Stimulated activated naive CD8-positive, alpha-beta T cell treated with anti-CD3 and anti-CD28 coated beads, Interleukin-15, Interleukin-2, amounts not matched to agents 100 U/mL and 50 U/mL, for 24 hours (primary cell): ENCODE measurements at regions not wholly inside any gene's neighbourhood (a gene's known extent, or its start where the extent isn't known, plus 50 kb on each side); places are given as distances from the start of the nearest gene placed in this dataset.

Experiments
- ATAC-seq: fragments of 150-1000 bp; cut with Tn5 transposase; one replicate; pipeline ENCODE4 v1.10.0; 2021
- DNase-seq: peaks from one replicate; pipeline ENCODE4 v3.0.0; 2021

DNA sequence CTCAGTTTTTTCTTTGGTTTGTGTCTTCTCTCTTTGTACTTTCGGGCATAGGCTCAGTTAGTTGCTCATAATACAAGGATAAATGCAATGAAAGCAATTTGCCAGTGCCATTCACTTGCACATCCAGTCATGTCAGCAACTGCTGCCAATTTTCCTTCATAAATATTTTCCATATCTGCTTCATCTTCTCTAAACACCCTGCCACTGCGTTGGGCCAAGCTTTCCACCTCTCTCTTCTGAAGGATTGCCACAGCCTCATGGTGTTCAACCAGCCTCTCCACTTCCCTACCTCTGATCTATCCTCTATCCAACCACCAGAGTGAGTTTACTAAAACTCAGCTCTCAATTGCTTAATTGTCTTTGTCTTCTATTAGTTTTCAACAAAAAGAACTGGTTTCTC is 192.5 kb upstream of the ZNF462 start:
- no peak for ATAC-seq
- DNase-seq, result no peak

DNA sequence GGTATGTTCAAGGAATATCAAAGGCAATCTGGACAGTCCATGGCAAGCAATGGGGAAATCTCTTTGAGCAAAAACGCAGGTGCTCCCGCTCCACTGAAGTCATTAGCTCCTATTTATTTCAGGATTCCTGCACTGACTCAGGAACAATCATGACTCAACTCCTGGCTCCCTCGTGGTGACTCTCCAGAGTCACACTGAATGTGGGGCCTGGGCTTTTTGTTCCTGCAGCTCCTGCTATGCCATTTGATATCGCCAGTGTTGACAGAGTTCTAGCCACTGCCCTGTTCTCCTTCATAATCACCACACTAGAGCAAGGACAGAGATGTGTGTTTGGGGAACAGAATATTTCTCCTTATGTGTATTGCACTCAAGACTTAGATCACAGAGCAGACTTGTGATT is 187.2 kb upstream of the ZNF462 start:
- ATAC-seq, result no peak

DNA sequence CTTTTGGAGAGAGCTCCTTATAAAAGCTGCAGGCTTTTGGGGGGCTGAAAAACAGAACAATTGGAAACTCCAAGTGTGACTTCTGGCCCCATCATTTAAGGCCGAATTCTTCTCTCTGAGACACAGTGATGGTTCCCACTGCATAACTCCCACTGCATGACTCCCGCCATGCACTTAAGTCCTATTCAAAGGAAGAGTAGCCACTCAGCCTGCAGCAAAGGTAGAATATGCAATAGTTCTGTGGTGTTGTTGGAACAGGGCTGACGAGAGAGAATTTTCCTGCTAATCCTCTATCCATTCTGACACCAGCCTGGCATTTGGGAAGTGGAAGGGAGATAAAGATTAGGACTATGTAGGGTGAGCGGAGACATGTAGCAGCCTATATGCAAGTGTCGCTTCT is 185.6 kb upstream of the ZNF462 start:
- ATAC-seq (no peak), DNase-seq (no peak)

More for the DNA sequence above, 187.2 kb upstream of the ZNF462 start:
- DNase-seq, result no peak

DNA sequence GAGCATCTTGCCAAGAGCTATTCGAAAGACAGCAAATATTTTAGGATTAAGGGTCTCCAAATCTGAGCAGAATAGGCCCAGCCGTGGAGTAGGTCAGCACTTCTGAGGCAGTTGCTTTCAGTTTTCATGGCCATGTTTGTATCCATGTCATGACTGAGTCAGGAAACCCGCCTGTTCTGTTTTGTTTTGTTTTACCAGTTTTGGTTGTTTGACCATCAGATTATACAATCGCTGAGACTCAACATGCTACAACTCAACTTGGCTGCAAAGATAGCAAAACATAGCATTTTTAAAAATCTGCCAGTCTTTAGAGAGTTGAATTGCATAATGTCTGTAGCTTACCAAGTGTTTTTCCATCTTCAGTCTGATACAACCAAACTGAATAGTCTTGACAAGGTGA is 185.1 kb upstream of the ZNF462 start:
- DNase-seq (no peak), ATAC-seq (no peak)

DNA sequence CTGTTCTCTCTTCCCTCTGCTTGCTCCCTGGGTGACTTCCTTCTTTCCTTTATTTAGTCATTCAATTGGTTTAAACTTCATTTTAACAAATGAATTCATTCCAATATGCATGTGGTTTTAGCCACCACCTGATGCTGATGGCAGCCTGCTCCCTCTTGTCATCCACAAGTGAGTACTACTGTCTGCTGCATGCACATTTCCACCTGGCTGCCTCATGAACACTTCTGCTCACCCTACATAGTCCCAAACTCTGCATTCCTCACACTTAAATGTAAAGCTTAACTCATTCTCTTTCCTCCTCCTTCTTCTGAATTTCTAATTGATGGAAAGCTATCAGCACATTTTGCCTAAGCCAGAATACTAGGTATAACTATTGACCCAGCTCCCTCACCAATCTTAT is 184.7 kb upstream of the ZNF462 start:
- ATAC-seq (no peak), DNase-seq (no peak)

DNA sequence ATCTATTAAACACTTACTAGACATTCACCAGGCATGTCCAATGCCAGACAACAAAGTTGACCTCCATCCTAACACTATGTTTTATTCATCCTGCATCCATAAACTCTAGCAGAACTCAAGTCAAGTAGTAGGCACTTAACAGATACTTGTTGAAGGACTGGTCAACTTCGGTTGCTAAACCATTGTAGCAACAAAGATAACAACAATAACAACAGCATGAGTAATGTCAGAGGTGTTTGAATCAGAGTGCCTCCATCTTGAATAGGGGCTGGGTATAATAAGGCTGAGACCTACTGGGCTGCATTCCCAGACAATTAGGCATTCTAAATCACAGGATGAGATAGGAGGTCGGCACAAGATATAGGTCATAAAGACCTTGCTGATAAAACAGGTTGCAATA is 180.5 kb upstream of the ZNF462 start:
- no peak for ATAC-seq

DNA sequence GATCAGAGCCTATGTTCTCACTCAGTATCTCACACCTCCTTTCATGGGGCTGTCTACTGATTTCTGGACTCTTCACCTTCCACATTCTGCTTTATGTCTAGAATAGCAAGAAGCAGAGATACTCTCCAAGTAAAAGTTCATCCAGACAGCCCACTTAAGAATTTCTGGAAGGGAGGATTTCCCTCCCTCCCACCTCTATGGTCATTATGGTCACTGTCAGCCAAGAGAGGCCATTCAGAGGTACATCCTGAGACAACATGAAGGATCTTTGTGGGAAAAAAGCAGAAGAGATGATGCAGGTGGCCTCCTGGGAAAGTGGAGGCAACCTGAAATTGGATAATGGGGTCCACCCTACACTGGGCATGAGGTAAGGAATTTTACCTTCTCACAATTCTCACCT is 179.5 kb upstream of the ZNF462 start:
- no peak for DNase-seq
- ATAC-seq, result no peak

More for the DNA sequence above, 180.5 kb upstream of the ZNF462 start:
- no peak for DNase-seq

DNA sequence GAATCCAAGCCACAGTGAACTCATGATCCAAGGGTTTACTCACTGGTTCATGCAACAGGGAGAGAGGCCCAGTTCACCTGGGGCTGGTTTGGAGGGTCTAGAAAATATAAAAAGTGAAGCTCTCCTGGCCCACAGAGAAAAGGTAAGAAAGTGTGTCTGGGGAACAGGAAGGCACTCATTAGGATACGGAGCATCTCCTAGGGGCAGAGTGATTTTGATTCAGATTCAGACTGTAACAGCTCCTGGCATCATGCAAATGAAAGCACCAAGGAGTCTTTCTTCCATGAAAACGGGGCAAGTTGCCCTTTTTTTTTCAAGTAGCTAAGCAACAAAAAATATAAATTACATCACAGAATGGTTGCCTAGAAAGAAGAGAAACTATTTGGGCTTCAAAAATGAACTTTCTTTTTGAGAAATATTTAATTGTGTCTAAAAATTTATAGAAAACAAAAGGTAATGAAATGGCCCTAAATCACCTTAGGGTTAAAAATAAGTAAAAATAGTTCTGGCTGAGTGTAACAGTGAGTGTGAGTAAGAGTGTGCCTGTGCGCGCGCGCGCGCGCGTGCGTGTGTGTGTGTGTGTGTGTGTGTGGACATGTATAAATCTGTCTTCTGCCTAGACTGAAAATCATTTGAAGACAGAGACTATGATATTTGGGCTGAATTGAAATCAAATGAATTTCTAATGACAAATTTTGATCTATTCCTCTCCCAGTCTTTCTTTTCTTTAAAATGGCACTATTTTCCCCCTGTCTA is 177.8 kb upstream of the ZNF462 start:
- ATAC-seq (no peak), DNase-seq (no peak)

DNA sequence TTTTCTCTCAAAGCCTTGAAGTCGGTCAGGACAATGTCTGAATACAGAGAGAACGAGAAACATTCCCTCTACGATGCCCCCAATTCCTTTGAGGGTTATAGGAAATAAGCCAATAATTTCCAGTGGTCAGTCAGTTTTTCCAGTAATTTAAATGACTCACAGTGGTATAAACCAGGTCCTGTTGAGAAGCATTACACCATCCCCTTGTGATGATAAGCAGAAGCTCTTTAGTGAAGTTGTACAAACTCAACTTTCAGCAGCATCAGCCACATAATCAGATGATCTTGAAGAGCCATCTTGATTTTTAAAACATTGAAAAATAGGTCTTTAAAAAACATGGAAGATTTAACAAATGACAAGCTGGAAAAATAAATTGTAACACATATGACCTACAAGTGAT is 173.9 kb upstream of the ZNF462 start:
- no peak for DNase-seq
- no peak for ATAC-seq

DNA sequence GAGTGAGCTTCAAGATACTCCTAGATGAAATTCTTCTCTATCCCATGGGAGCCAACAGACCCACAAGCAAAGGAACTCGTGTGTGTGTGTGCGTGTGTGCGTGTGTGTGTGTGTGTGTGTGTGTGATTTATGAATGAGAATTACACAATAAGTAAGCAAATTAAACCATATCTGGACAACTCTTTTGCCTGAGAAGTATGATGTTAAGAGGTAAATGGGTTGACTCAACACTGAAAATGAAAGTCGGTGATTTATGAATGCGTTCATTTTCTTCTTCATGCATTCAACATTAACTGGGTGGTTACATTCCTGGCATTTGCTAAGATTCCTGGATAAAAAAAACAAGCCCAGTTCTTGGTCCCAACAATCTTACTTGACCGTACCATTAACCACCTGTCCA is 171.3 kb upstream of the ZNF462 start:
- DNase-seq (no peak), ATAC-seq (no peak)

DNA sequence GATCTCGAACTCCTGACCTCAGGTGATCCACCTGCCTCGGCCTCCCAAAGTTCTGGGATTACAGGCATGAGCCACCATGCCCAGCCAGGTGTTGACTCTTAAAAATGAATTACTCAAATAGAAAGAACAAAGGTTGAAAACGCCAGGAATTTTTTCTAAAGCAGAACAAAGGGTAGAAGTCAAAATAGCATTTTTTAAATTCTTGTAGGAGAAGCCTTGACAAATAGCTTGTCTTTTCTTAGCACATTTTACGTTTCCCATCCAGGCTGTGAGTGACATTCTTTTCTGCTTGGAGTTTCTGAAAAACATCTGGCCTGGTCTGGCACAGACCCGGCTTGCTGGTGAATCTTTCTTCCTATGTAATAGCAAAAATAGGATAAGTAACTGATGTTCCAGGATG is 169.4 kb upstream of the ZNF462 start:
- ATAC-seq (no peak), DNase-seq (no peak)

DNA sequence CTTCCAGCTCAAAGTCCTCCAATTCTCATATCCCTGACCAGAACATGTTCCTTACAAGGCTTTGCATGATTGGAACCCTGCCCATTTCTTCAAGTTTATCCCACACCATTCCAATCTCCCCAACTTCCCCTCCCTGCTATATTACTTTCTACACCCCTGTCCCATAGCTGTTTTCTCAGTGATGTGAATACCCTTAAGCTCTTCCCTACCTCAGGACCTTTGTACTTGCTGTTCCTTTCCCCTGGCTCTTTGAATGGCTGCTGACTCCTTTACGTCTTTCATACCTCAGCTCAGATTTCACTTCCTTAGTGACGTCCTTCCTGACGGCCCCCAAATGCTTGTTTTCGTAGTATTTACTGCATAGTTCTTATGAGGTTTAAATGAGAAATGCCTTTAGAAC is 166.2 kb upstream of the ZNF462 start:
- DNase-seq (no peak), ATAC-seq (no peak)

DNA sequence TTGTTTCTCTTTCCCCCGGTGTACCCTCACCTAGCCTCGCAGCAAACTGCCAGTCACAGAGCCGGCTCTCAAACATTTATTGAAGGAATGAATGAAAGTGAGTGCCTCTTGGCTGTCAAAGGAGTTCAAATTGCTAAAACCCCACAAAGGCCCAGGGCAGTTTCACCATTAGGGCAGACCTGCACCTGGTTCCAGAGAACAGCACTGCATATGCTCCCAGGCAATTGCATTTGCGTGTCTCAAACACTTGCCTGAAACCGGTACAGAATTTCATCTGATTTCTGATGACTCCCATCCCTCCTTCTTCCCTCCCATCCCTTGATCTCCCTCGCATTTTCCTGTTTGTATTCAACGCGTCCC is 165.6 kb upstream of the ZNF462 start:
- DNase-seq (no peak), ATAC-seq (no peak)

DNA sequence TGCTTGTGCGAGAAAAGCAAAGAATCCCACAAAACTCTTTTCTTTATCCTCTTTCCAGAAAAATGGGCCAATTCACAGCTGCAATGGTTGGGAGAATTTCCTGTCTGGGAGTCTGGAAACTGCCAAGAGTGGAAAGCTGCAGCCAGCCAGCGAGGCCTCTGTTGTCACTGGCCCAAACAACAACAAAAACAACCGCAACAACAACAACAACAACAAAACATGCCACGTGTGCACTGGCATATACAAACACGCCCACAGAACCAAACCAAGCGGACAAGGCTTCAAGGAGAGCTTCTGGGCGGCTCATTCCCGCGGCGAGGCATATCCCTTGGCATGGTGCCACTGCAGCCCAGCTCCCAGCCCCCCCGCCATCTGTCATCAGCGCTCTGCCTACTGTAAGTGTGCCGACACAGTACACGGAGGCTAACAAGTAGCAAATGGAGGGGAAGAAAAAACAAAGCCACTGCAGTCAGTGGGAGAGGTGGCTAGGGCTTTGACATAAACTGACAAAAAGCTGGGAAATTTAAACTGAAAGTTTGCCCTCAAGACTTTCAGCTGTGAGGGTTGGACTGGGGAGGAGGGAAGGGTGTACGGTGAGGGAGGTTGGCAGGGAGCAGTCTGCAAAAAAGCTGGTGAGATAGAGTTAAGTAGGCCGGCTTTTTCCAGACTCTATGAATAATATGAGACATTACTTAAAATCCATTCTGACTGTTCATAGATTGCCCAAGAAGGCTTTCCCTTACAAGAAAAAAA is 165.0 kb upstream of the ZNF462 start:
- no peak for ATAC-seq
- no peak for DNase-seq

DNA sequence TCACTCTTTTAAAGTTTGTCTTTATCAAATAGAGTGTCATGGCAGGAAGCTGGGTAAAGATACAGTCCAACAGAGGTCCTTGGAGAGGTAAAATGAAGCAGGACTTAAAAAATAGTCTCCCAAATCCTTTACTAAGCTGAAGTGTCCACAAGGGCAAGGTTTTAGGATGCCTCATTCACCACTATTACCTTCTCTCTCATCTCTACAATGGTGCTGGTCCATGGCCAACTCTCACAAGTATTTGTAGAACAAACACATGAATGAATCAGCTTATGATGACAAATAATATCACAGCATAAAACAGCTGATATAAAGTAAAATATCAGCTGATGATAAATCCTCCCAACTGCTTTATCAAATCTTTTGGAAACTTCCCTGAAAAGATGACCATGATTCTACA is 162.3 kb upstream of the ZNF462 start:
- DNase-seq (no peak), ATAC-seq (no peak)

DNA sequence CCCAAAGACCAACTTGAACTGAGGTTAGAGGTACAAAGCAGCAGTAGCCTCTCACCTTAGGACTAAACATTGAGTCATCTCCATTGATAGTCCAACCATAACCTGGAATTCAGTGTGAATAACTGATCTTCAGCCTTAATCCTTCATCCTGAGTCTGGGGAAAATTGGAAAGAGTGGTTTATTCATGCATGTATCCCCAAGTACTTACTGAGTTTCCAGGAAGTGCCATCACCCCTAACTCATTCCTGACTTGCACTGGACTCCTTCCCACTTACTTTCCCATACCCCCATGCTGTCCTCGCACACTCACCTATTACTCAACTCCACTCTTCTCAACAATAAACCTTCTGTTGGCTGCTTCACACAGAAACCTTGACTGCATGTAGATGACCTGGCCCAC is 161.4 kb upstream of the ZNF462 start:
- no peak for ATAC-seq
- no peak for DNase-seq

DNA sequence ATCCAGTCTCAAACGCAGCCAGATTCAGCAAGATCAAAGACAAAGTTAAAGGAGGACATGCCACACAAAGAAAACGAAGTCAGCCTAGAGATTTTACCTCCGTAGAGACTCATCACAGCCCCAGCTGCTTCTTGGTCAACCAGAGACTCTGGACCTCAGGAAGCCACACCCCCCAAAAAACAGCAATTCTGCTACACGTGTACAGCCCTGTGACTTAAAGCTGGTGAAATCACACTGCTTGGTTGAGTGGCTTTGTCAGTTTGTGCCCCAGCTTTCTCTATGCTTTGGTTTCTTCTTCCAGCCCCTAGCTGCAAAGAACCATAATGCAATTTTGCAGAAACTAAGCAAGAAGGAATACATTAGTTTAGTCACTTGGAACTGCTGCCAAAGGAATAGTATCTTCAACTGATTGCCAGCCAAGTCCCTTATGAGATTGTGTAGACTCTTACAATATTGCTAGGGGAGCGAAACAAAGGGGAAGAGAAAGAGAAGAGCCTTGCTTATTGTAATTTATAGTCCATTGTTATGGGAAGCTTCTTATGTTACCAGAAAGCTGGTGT is 158.8 kb upstream of the ZNF462 start:
- DNase-seq (no peak), ATAC-seq (no peak)

DNA sequence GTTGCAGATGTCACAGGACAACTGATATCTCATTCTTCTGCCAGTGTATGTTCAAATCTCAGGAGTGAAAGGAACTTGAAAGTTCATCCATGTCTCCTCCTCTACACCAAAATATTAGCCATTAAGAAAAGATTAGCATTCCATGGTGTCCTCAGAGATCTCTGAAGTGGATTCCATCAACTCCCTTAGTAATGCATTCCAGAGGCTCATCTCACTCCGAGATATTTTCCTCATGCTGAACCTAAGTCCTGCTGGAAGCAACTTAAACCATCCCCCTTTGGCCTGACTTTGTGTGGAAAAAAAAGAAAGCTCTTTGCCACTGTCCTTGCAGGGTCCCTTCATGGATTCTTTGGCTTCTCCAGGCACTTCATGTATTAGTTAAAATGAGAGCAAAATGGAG is 155.7 kb upstream of the ZNF462 start:
- DNase-seq (no peak), ATAC-seq (no peak)

DNA sequence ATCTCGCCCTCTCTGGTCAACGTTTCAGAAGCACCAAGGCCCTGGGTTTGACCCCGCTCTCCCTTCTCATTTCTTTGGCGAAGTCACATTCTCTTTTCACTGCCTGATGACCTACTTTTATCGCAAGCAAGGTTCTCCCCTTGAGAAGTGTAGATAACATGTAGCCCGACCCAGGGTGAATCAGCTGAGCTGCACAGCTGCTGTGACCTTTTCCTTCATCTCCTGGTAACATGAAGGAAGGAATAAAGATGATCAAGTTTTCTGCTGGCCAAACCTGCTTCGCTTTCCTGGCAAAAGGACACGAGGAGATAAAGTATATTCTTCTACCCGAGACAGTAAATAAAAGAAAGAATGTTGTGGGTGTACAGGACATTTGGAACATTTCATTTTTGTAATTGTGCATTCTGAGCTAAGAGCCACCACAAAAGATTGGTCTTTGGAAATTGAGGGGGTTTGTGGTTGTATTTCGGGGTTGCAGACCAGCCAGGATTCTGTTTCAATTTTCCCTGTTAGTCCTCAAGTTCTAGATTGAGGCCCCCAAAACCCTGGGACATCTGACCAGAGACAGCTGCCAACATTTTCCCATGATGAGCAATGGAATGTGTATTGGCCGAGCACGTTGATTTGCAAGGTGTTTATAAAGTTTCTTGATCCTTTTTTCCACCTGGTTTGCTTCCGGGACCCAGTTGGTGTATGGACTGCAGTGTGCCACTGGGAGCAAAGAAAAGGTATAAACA is 155.1 kb upstream of the ZNF462 start:
- ATAC-seq (no peak), DNase-seq (no peak)

DNA sequence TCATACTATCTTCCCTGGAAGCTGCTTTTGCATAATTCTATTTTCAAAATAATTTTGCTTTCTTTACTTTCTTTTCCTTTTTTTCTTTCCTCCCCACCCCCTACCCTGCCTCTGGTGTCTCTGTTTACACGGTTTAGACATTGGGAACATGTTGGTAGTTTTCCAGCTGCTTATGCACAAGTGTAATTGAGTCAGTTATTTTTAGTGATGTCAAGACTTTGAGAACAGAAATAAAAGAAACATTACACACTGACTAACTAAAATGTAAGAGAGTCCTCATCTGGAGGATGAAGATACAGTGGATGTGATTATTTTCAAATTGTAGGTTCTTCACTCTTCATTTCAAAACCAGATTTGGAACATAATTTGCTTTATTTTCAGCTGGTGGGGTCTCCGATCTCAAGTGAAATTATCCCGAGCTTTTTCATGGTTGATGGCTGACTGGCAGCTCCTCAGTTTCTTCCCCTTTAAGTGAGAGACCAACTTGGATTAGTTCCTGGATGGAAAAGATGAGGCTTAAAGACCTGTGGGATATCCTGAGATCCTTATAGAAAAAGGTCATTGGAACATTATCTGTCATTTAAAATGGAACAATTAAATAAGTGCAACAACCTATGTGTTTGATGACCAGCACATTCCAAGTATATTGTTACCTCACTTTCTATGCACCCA is 154.4 kb upstream of the ZNF462 start:
- ATAC-seq, result no peak

DNA sequence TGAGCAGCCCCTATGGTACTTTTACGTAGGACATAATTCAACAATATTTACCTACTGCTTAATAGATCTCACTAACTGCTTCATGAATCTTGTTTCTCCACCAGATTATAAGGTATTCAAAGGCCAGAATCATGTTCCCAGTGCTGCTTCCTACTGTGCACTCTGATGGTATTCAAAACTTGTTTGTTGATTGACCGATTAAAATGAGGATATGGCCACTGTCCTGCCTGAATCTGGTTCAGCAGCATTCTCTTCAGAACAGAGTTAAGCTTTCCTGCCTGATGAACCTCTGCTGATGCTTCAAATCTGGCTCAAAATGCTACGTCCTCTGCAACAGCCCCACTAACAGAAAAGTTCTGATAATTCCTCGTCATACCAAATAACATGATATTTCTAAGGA is 150.7 kb upstream of the ZNF462 start:
- no peak for ATAC-seq
- no peak for DNase-seq

More for the DNA sequence above, 154.4 kb upstream of the ZNF462 start:
- DNase-seq, result no peak

DNA sequence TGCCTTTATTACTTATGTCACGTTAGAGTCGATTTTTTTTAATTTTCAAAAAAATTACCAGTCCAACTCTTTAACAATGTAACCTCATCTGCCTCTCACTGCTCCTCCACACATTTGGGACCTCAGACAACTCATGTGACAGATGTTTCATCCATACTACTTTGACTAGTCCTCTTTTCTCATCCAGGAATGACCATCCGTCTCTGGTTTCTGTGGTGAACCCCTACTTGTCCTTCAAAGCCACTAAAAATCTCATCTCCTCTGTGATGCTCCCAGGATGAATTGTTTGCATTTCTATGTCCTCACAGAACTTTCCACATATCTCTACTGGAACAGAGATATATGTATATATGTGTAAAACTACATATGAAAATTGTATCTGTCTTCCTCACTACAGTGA is 149.8 kb upstream of the ZNF462 start:
- ATAC-seq (no peak), DNase-seq (no peak)
